C4-2B (cell line): ENCODE measurements at regions not wholly inside any gene's neighbourhood (a gene's known extent, or its start where the extent isn't known, plus 50 kb on each side); places are given as distances from the start of the nearest gene placed in this dataset.

Experiments used
- CTCF ChIP-seq: fragments of 450-650 bp; conservative IDR thresholded peaks from 2 replicates; pipeline ENCODE4 v1.5.1; 2017; ENCODE audit warnings: mild to moderate bottlenecking
- ZFX ChIP-seq: fragments of 450-650 bp; IDR thresholded peaks from 2 replicates; pipeline ENCODE4 v1.6.1; 2017

DNA sequence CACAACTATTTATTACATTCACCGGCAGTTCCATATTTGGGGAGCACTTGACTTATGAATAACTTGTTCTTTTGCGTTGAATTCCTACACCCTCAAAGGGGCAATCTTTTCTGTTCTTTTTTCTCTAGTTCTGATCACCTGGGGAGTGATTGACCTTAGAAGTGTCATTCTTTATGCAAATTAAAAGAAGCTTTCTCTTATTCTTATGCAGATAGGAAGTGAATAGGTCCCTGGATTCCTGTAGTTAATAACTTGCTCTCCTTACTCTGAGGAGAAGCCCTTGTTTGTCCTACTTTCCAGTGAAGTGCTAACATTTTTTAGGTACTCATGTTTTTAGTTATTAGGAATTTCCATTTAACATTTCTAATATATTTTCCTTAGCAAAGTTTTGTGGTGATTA is 569.8 kb upstream of the LRRTM1 start:
- TF ChIP-seq CTCF = no peak
- TF ChIP-seq ZFX = no peak
